ENCODE measurements at regions not wholly inside any gene's neighbourhood (a gene's known extent, or its start where the extent isn't known, plus 50 kb on each side); places are given as distances from the start of the nearest gene placed in this dataset.

DNA sequence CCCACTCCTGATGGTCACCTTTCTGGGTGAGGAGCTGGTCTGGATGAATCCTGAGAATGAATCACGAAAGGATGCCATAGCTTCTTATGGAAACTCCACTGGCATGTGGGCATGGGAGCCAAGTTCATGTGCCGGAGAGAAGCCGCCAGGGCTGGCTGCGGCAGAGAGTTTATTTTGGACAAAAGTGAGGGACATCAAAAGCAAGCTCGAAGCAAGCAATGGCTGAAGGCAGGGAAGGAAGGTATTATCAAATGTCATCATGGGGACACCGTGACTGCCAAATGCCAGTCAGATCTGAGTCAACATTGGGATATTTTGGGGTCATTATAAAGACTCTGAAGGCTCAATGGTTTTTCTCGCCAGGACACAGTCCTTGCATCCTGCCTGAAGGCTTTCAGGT is 249.1 kb downstream of the QKI start:
- H3K9me3 ChIP-seq: no peaks in the 10 kb centered on the region
- H3K27ac ChIP-seq: no peak overlapping the region
- intact Hi-C loops (cut with DNase I): no loop called here
- no peak overlapping the region for H3K4me3 ChIP-seq
- H3K27me3 ChIP-seq: no peaks in the 10 kb centered on the region
- DNase-seq: no peak
- ATAC-seq: no peak
- TF ChIP-seq CTCF (IDR thresholded peaks at IDR 0.05): no peak
- no peaks in the 10 kb centered on the region for H3K36me3 ChIP-seq
- H3K4me1 ChIP-seq: peaks cover 2 to 26% of the 10 kb centered on the region in 2 donors

GRCh38 chr6:163662604-163663225 is 248.2 kb downstream of the QKI start:
- intact Hi-C loops (cut with DNase I): no loop called here
- Histone ChIP-seq H3K4me3 (no peak overlapping the region), H3K36me3 (no peaks in the 10 kb centered on the region), H3K9me3 (no peaks in the 10 kb centered on the region), H3K27me3 (no peaks in the 10 kb centered on the region), H3K4me1 (peaks cover 2 to 18% of the 10 kb centered on the region in 2 donors), H3K27ac (no peak overlapping the region)
- no peak for ATAC-seq
- no peak for DNase-seq
- TF ChIP-seq CTCF (IDR thresholded peaks at IDR 0.05): no peak

- DNase-seq (no peak), ATAC-seq (peak; percentile 62)
- no peaks in the 10 kb centered on the region for H3K9me3 ChIP-seq
- intact Hi-C loops (cut with DNase I): no loop called here
- no peak overlapping the region for H3K27ac ChIP-seq
- peaks cover 0 to 12% of the 10 kb centered on the region in 2 donors for H3K4me1 ChIP-seq
- no peak for TF ChIP-seq CTCF (IDR thresholded peaks at IDR 0.05)
- H3K27me3 ChIP-seq: no peaks in the 10 kb centered on the region
- H3K4me3 ChIP-seq: no peak overlapping the region
- no peaks in the 10 kb centered on the region for H3K36me3 ChIP-seq
These were observed 246.8 kb downstream of the QKI start for GRCh38 chr6:163661272-163661671.

GRCh38 chr6:163659803-163660202 is 245.3 kb downstream of the QKI start:
- no peaks in the 10 kb centered on the region for H3K9me3 ChIP-seq
- H3K4me3 ChIP-seq: no peak overlapping the region
- H3K4me1 ChIP-seq: peaks cover 0 to 12% of the 10 kb centered on the region in 2 donors
- no peak for ATAC-seq
- no peak overlapping the region for H3K27ac ChIP-seq
- intact Hi-C loops (cut with DNase I): no loop called here
- H3K36me3 ChIP-seq: no peaks in the 10 kb centered on the region
- no peak for DNase-seq
- TF ChIP-seq CTCF (IDR thresholded peaks at IDR 0.05): no peak
- H3K27me3 ChIP-seq: no peaks in the 10 kb centered on the region

GRCh38 chr6:163655217-163656121 is 241.0 kb downstream of the QKI start:
- Histone ChIP-seq H3K4me3 (no peak overlapping the region), H3K9me3 (no peaks in the 10 kb centered on the region), H3K27ac (no peak overlapping the region), H3K4me1 (no peaks in the 10 kb centered on the region), H3K27me3 (no peaks in the 10 kb centered on the region), H3K36me3 (no peaks in the 10 kb centered on the region)
- no peak for TF ChIP-seq CTCF (IDR thresholded peaks at IDR 0.05)
- intact Hi-C loops (cut with DNase I): no loop called here
- no peak for ATAC-seq
- no peak for DNase-seq
